Testis (tissue), 2 donors: ENCODE measurements at regions not wholly inside any gene's neighbourhood (a gene's known extent, or its start where the extent isn't known, plus 50 kb on each side); places are given as distances from the start of the nearest gene placed in this dataset.

Experiments
- DNase-seq: peaks from one replicate; pipeline ENCODE4 v3.0.0-alpha.2; 2019
- H3K27ac ChIP-seq, 2 donors: fragments of 200-600 bp; sonication (generic); one replicate each; pipeline ENCODE4 v1.5.1; 2019
- H3K27me3 ChIP-seq: fragments of 200-600 bp; sonication (generic); one replicate; pipeline ENCODE4 v1.5.1; 2019
- H3K36me3 ChIP-seq: fragments of 200-600 bp; sonication (generic); one replicate; pipeline ENCODE4 v1.5.1; 2017; ENCODE audit warnings: low read depth; ENCODE audit errors: missing control alignments
- H3K4me1 ChIP-seq: fragments of 200-600 bp; sonication (generic); one replicate; pipeline ENCODE4 v1.5.1; 2019
- H3K4me3 ChIP-seq, 2 donors: fragments of 200-600 bp; sonication (generic); one replicate each; pipeline ENCODE4 v1.5.1; 2017 to 2019
- H3K9me3 ChIP-seq: fragments of 200-600 bp; sonication (generic); one replicate; pipeline ENCODE4 v1.5.1; 2017
- CTCF ChIP-seq, 3 experiments: fragments of 450-650 bp in 2 of 3; fragments of 200-600 bp in 1 of 3; sonication (generic) in 1 of 3; IDR thresholded peaks; one replicate each; pipeline ENCODE4 v1.5.1; 2016 to 2019; ENCODE audit warnings: antibody characterized with exemption in 3 of 3, mild to moderate bottlenecking in 2 of 3, moderate library complexity in 1 of 3
- POLR2A ChIP-seq: fragments of 450-650 bp; IDR thresholded peaks from one replicate; pipeline ENCODE4 v1.6.1; 2017; ENCODE audit warnings: antibody characterized with exemption, mild to moderate bottlenecking, moderate library complexity
- WGBS, 2 donors: methylation state at CpG; one replicate each; pipeline ENCODE4 v1.1.5; 2018; 5-methylcytosine and 5-hydroxymethylcytosine counted together
- intact Hi-C: fragments of 100-400 bp; cut with DNase I; formaldehyde crosslinking; loops from one replicate; pipeline ENCODE4 v1.15.1; 2023; ENCODE audit warnings: low total_unique reads

DNA sequence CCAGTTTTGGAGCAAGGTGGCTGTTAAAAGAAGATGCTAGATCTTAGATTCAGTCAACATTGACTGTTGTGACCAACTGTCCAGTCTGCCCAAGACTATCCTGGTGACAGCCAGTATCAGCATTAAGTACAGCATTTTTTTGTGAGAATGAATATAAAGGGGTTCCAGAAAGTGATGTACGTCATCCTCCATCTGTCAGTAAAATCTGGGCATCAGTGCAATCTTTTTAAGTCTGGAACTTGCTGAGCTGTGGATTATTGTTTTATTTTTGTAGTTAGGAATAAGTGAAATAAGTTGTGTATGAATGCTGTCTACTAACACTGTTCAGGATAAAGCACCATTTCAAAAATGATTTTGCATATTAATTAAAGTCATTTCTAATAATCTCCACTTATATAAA lies 1020.0 kb upstream of the GHITM start:
- TF ChIP-seq CTCF (IDR thresholded peaks at IDR 0.05) (no peak), POLR2A (no peak)
- WGBS, 2 donors: 86 to 88% methylated on average over 1 of the region's 1 CpG
- H3K9me3 ChIP-seq: no peaks in the 10 kb centered on the region
- DNase-seq: no peak
- no peak overlapping the region for H3K27ac ChIP-seq
- intact Hi-C loops: no loop called here
- no peaks in the 10 kb centered on the region for H3K4me1 ChIP-seq
- H3K4me3 ChIP-seq: no peak overlapping the region
- no peaks in the 10 kb centered on the region for H3K36me3 ChIP-seq
- H3K27me3 ChIP-seq: no peaks in the 10 kb centered on the region

DNA sequence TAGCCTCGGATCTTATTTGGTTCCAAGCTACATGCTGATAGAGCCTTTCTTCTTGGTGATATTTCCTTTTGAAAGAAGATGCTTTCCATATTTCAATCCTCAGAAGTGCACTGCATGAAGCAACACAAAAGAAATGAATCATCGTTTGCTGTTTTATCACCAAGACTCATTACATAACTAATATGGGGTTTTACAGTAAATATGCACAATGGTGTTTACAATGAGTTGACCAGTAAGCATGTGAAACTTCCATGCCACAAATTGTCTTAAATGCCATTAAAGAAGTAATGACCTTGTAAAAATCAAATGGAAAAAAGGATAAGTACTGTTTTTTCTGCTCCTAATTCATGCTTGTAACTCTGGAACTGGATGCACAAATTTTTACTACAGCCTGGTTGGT lies 1017.0 kb upstream of the GHITM start:
- H3K27ac ChIP-seq: no peak overlapping the region
- no peaks in the 10 kb centered on the region for H3K9me3 ChIP-seq
- DNase-seq: no peak
- WGBS, 2 donors: 47 to 48% methylated on average over 2 of the region's 2 CpGs
- H3K36me3 ChIP-seq: no peaks in the 10 kb centered on the region
- intact Hi-C loops: no loop called here
- no peak overlapping the region for H3K4me3 ChIP-seq
- no peaks in the 10 kb centered on the region for H3K4me1 ChIP-seq
- no peak for TF ChIP-seq POLR2A
- no peak for TF ChIP-seq CTCF (IDR thresholded peaks at IDR 0.05)
- no peaks in the 10 kb centered on the region for H3K27me3 ChIP-seq

- no peak for DNase-seq
- TF ChIP-seq CTCF (IDR thresholded peaks at IDR 0.05) (no peak), POLR2A (no peak)
- intact Hi-C loops: no loop called here
- Histone ChIP-seq H3K27ac (no peak overlapping the region), H3K4me3 (no peak overlapping the region), H3K27me3 (no peaks in the 10 kb centered on the region), H3K4me1 (no peaks in the 10 kb centered on the region), H3K9me3 (no peaks in the 10 kb centered on the region), H3K36me3 (no peaks in the 10 kb centered on the region)
- 94 to 95% methylated on average over 6 of the region's 6 CpGs for WGBS, 2 donors
Measured at GRCh38 chr10:83127942-83128575, 1011.2 kb upstream of the GHITM start.

GRCh38 chr10:83140811-83141210 lies 998.5 kb upstream of the GHITM start:
- Histone ChIP-seq H3K27ac (no peak overlapping the region), H3K4me1 (no peaks in the 10 kb centered on the region), H3K4me3 (no peak overlapping the region), H3K27me3 (no peaks in the 10 kb centered on the region), H3K36me3 (no peaks in the 10 kb centered on the region), H3K9me3 (no peaks in the 10 kb centered on the region)
- DNase-seq: no peak
- TF ChIP-seq CTCF (IDR thresholded peaks at IDR 0.05): no peak
- no peak for TF ChIP-seq POLR2A
- intact Hi-C loops: no loop called here
- WGBS, 2 donors: 67 to 72% methylated on average over 1 of the region's 1 CpG

GRCh38 chr10:83142074-83142563 lies 997.2 kb upstream of the GHITM start:
- Histone ChIP-seq H3K27ac (no peak overlapping the region), H3K27me3 (no peaks in the 10 kb centered on the region), H3K9me3 (no peaks in the 10 kb centered on the region), H3K4me1 (no peaks in the 10 kb centered on the region), H3K4me3 (no peak overlapping the region), H3K36me3 (no peaks in the 10 kb centered on the region)
- intact Hi-C loops: no loop called here
- TF ChIP-seq CTCF (IDR thresholded peaks at IDR 0.05): no peak
- TF ChIP-seq POLR2A: no peak
- WGBS, 2 donors: 76 to 78% methylated on average over 3 of the region's 3 CpGs
- no peak for DNase-seq
